ENCODE measurements at regions not wholly inside any gene's neighbourhood (a gene's known extent, or its start where the extent isn't known, plus 50 kb on each side); places are given as distances from the start of the nearest gene placed in this dataset.

DNA sequence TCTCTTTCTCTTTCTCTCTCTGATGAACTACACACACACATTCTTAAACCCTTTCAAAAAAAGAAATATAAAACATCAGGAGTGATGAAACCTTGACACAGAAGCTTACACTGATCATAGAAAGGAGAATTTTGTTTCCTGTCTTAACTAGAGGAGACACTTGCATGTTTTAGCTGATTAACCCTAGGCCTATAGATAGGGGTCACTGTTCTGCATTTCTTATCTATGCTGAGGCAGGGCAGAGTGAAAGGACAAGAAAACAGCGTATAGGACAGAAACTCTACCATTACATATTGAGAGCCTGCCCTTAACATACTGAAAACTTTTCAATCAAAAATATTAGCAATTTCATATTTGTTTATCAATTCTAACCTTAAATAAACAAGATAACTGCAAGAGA, 680.6 kb upstream of the MBL2 start:
- TF ChIP-seq SMC3 (conservative IDR thresholded peaks at IDR 0.05; ENCODE audit: poor library complexity) (no peak), POLR2AphosphoS5 (IDR thresholded peaks at IDR 0.05) (no peak), EZH2 (IDR thresholded peaks at IDR 0.05; ENCODE audit: borderline replicate concordance, insufficient read depth, low read length, poor library complexity, severe bottlenecking) (no peak), RAD21 (conservative IDR thresholded peaks at IDR 0.05) (no peak), TAF1 (IDR thresholded peaks at IDR 0.05; ENCODE audit: low read depth) (no peak), EP300 (conservative IDR thresholded peaks at IDR 0.05; ENCODE audit: poor library complexity, severe bottlenecking) (no peak), MXI1 (conservative IDR thresholded peaks at IDR 0.05; ENCODE audit: poor library complexity, severe bottlenecking) (no peak)
- TF ChIP-seq, protein P1, sequence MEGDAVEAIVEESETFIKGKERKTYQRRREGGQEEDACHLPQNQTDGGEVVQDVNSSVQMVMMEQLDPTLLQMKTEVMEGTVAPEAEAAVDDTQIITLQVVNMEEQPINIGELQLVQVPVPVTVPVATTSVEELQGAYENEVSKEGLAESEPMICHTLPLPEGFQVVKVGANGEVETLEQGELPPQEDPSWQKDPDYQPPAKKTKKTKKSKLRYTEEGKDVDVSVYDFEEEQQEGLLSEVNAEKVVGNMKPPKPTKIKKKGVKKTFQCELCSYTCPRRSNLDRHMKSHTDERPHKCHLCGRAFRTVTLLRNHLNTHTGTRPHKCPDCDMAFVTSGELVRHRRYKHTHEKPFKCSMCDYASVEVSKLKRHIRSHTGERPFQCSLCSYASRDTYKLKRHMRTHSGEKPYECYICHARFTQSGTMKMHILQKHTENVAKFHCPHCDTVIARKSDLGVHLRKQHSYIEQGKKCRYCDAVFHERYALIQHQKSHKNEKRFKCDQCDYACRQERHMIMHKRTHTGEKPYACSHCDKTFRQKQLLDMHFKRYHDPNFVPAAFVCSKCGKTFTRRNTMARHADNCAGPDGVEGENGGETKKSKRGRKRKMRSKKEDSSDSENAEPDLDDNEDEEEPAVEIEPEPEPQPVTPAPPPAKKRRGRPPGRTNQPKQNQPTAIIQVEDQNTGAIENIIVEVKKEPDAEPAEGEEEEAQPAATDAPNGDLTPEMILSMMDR (IDR thresholded peaks at IDR 0.05; ENCODE audit: poor library complexity, severe bottlenecking): no peak
- TF ChIP-seq, protein P2, sequence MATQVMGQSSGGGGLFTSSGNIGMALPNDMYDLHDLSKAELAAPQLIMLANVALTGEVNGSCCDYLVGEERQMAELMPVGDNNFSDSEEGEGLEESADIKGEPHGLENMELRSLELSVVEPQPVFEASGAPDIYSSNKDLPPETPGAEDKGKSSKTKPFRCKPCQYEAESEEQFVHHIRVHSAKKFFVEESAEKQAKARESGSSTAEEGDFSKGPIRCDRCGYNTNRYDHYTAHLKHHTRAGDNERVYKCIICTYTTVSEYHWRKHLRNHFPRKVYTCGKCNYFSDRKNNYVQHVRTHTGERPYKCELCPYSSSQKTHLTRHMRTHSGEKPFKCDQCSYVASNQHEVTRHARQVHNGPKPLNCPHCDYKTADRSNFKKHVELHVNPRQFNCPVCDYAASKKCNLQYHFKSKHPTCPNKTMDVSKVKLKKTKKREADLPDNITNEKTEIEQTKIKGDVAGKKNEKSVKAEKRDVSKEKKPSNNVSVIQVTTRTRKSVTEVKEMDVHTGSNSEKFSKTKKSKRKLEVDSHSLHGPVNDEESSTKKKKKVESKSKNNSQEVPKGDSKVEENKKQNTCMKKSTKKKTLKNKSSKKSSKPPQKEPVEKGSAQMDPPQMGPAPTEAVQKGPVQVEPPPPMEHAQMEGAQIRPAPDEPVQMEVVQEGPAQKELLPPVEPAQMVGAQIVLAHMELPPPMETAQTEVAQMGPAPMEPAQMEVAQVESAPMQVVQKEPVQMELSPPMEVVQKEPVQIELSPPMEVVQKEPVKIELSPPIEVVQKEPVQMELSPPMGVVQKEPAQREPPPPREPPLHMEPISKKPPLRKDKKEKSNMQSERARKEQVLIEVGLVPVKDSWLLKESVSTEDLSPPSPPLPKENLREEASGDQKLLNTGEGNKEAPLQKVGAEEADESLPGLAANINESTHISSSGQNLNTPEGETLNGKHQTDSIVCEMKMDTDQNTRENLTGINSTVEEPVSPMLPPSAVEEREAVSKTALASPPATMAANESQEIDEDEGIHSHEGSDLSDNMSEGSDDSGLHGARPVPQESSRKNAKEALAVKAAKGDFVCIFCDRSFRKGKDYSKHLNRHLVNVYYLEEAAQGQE (IDR thresholded peaks at IDR 0.05; ENCODE audit: borderline replicate concordance): no peak
